Brain microvascular endothelial cell (primary cell): ENCODE measurements at regions not wholly inside any gene's neighbourhood (a gene's known extent, or its start where the extent isn't known, plus 50 kb on each side); places are given as distances from the start of the nearest gene placed in this dataset.
A peak's percentile ranks its signal among the peaks of the same experiment; 100 is the strongest.

Source experiments
- DNase-seq: peaks from one replicate; pipeline ENCODE4 v3.0.0-alpha.2; 2020
- H3K27ac ChIP-seq: fragments of 250-450 bp; sonication (Bioruptor Pico); 2 replicates; pipeline ENCODE4 v1.5.1; 2020; ENCODE audit warnings: mild to moderate bottlenecking, moderate library complexity
- H3K27me3 ChIP-seq: fragments of 250-450 bp; sonication (Bioruptor Pico); replicated peaks from 2 replicates; pipeline ENCODE4 v1.5.1; 2020; ENCODE audit warnings: mild to moderate bottlenecking
- H3K36me3 ChIP-seq: fragments of 250-450 bp; sonication (Bioruptor Pico); replicated peaks from 2 replicates; pipeline ENCODE4 v1.5.1; 2020; ENCODE audit warnings: mild to moderate bottlenecking
- H3K4me3 ChIP-seq: 2 replicates; pipeline ENCODE4 v1.5.1; 2011; ENCODE audit warnings: low read depth, mild to moderate bottlenecking, control low read depth, low read length, moderate library complexity
- CTCF ChIP-seq: IDR thresholded peaks from 2 replicates; pipeline ENCODE4 v1.5.1; 2011; ENCODE audit warnings: low read depth, mild to moderate bottlenecking, moderate library complexity, low read length, control low read depth, inconsistent platforms; ENCODE audit errors: missing control alignments
- in situ Hi-C: cut with HindIII; loops from 2 replicates; pipeline ENCODE4 v1.10.0; 2017; ENCODE audit warnings: low sequenced_read_pairs, low pct_ligation_motif_present

- no peak overlapping the region for H3K4me3 ChIP-seq
- no peaks in the 10 kb centered on the region for H3K36me3 ChIP-seq
- H3K27ac ChIP-seq: no peak overlapping the region
- TF ChIP-seq CTCF: no peak
- in situ Hi-C loops: no loop called here
- DNase-seq: no peak
- H3K27me3 ChIP-seq: no peaks in the 10 kb centered on the region
These were observed 163.4 kb upstream of the ITM2A start for GRCh38 chrX:79530310-79531108.

- no peak overlapping the region for H3K27ac ChIP-seq
- no peaks in the 10 kb centered on the region for H3K36me3 ChIP-seq
- in situ Hi-C loops: no loop called here
- H3K4me3 ChIP-seq: no peak overlapping the region
- H3K27me3 ChIP-seq: no peaks in the 10 kb centered on the region
- no peak for DNase-seq
- TF ChIP-seq CTCF: peak; percentile 35
These were observed 157.5 kb upstream of the ITM2A start for GRCh38 chrX:79524642-79525041.

- in situ Hi-C loops: no loop called here
- TF ChIP-seq CTCF: no peak
- DNase-seq: no peak
- no peak overlapping the region for H3K4me3 ChIP-seq
- H3K27ac ChIP-seq: no peak overlapping the region
- no peaks in the 10 kb centered on the region for H3K36me3 ChIP-seq
- H3K27me3 ChIP-seq: no peaks in the 10 kb centered on the region
These were observed 148.4 kb upstream of the ITM2A start for GRCh38 chrX:79515529-79515928.

- TF ChIP-seq CTCF: no peak
- Histone ChIP-seq H3K4me3 (no peak overlapping the region), H3K27ac (no peak overlapping the region), H3K27me3 (no peaks in the 10 kb centered on the region), H3K36me3 (no peaks in the 10 kb centered on the region)
- in situ Hi-C loops: no loop called here
- DNase-seq: no peak
These were observed 144.7 kb upstream of the ITM2A start for GRCh38 chrX:79511799-79512198.

GRCh38 chrX:79506001-79506400, 138.9 kb upstream of the ITM2A start:
- TF ChIP-seq CTCF: no peak
- no peaks in the 10 kb centered on the region for H3K27me3 ChIP-seq
- no peaks in the 10 kb centered on the region for H3K36me3 ChIP-seq
- no peak overlapping the region for H3K4me3 ChIP-seq
- in situ Hi-C loops: no loop called here
- no peak for DNase-seq
- no peak overlapping the region for H3K27ac ChIP-seq

- Histone ChIP-seq H3K36me3 (no peaks in the 10 kb centered on the region), H3K27ac (no peak overlapping the region), H3K4me3 (no peak overlapping the region), H3K27me3 (no peaks in the 10 kb centered on the region)
- in situ Hi-C loops: no loop called here
- TF ChIP-seq CTCF: no peak
- DNase-seq: no peak
These were observed 115.6 kb upstream of the ITM2A start for GRCh38 chrX:79482686-79483085.
